SK-N-SH (cell line): ENCODE measurements at regions not wholly inside any gene's neighbourhood (a gene's known extent, or its start where the extent isn't known, plus 50 kb on each side); places are given as distances from the start of the nearest gene placed in this dataset.

Experiments used
- CTCF ChIA-PET: fragments of 300-600, 350-600 bp; formaldehyde crosslinking; extraction: SDS; loops from one replicate; lab custom pipeline; 2021; lab: Yijun Ruan, JAX
- POLR2A ChIA-PET: fragments of 350-600 bp; sonication (Branson Sonifier 250); formaldehyde crosslinking; extraction: SDS; loops from one replicate; lab custom pipeline; 2020; ENCODE audit warnings: antibody characterized with exemption, inconsistent platforms; lab: Yijun Ruan, JAX
- DNase-seq: peaks from one replicate; pipeline ENCODE4 v3.0.0; 2012
- H2AFZ ChIP-seq: fragments of 200-600 bp; sonication (generic); 2 replicates; pipeline ENCODE4 v1.8.1; 2016; ENCODE audit warnings: antibody characterized with exemption, mild to moderate bottlenecking, low read depth
- H3F3A ChIP-seq: fragments of 200-600 bp; sonication (generic); replicated peaks from 2 replicates; pipeline ENCODE3; 2016; ENCODE audit warnings: antibody characterized with exemption, mild to moderate bottlenecking; ENCODE audit not compliant: insufficient read depth
- H3K27ac ChIP-seq, 2 experiments: fragments of 200-500 bp in 1 of 2; fragments of 200-600 bp in 1 of 2; sonication (Bioruptor generic) in 1 of 2; sonication (generic), shearing (Covaris generic) in 1 of 2; 2 replicates each; pipeline versions ENCODE4 v1.5.1 to v1.6.1; 2014 to 2016; ENCODE audit warnings: low read depth in 2 of 2, inconsistent platforms in 1 of 2, low read length in 1 of 2, mild to moderate bottlenecking in 1 of 2, mixed read lengths in 1 of 2
- H3K27me3 ChIP-seq: fragments of 200-600 bp; sonication (generic), shearing (Covaris generic); 2 replicates; pipeline ENCODE4 v1.6.1; 2016; ENCODE audit warnings: mixed run types; ENCODE audit not compliant: insufficient read depth
- H3K36me3 ChIP-seq, 2 experiments: fragments of 200-500 bp in 1 of 2; fragments of 200-600 bp in 1 of 2; sonication (Bioruptor generic) in 1 of 2; sonication (generic) in 1 of 2; replicated peaks in 1 of 2; 2 replicates each; pipeline versions ENCODE3 to v1.5.1; 2014 to 2016; ENCODE audit warnings: low read length in 1 of 2, mild to moderate bottlenecking in 1 of 2; ENCODE audit not compliant: insufficient read depth in 2 of 2, control insufficient read depth in 1 of 2
- H3K4me1 ChIP-seq, 2 experiments: fragments of 200-500 bp in 1 of 2; fragments of 200-600 bp in 1 of 2; sonication (Bioruptor generic) in 1 of 2; sonication (generic), shearing (Covaris generic) in 1 of 2; 2 replicates each; pipeline versions ENCODE4 v1.5.1 to v1.6.1; 2014 to 2016; ENCODE audit warnings: low read depth in 1 of 2, low read length in 1 of 2, mixed run types in 1 of 2; ENCODE audit not compliant: insufficient read depth in 2 of 2, control insufficient read depth in 1 of 2
- H3K4me2 ChIP-seq: fragments of 200-600 bp; sonication (generic), shearing (Covaris generic); 2 replicates; pipeline ENCODE4 v1.6.1; 2017; ENCODE audit warnings: mixed run types
- H3K4me3 ChIP-seq, 2 experiments: fragments of 200-500 bp in 1 of 2; fragments of 200-600 bp in 1 of 2; sonication (Bioruptor generic) in 1 of 2; sonication (generic), shearing (Covaris generic) in 1 of 2; 2 replicates each; pipeline versions ENCODE4 v1.5.1 to v1.8.1; 2014 to 2016; ENCODE audit warnings: low read depth in 2 of 2, inconsistent platforms in 1 of 2, low read length in 1 of 2, mild to moderate bottlenecking in 1 of 2, mixed read lengths in 1 of 2, moderate library complexity in 1 of 2
- H3K79me2 ChIP-seq: fragments of 200-600 bp; sonication (generic); 2 replicates; pipeline ENCODE4 v1.8.1; 2017; ENCODE audit warnings: mild to moderate bottlenecking; ENCODE audit not compliant: insufficient read depth
- H3K9ac ChIP-seq: fragments of 200-600 bp; sonication (generic); 2 replicates; pipeline ENCODE4 v1.6.1; 2017; ENCODE audit warnings: mixed run types
- H3K9me2 ChIP-seq: fragments of 200-600 bp; sonication (generic); 2 replicates; pipeline ENCODE4 v1.6.1; 2017; ENCODE audit warnings: mixed run types
- H3K9me3 ChIP-seq: fragments of 200-600 bp; sonication (generic); 2 replicates; pipeline ENCODE4 v1.6.1; 2017; ENCODE audit warnings: mixed run types, mild to moderate bottlenecking, moderate library complexity
- H4K20me1 ChIP-seq: fragments of 200-600 bp; sonication (generic); 2 replicates; pipeline ENCODE4 v1.6.1; 2017; ENCODE audit warnings: mild to moderate bottlenecking, mixed run types; ENCODE audit not compliant: insufficient read depth
- ELF1 ChIP-seq: IDR thresholded peaks from 2 replicates; pipeline ENCODE4 v1.4.0; 2012
- EZH2phosphoT487 ChIP-seq: fragments of 200-600 bp; sonication (generic); IDR thresholded peaks from 2 replicates; pipeline ENCODE4 v1.6.1; 2017; ENCODE audit warnings: low read depth, mixed run types, mild to moderate bottlenecking, antibody characterized with exemption, moderate library complexity, borderline replicate concordance
- GABPA ChIP-seq: IDR thresholded peaks from 2 replicates; pipeline ENCODE4 v1.4.0; 2012; ENCODE audit warnings: low read depth, mild to moderate bottlenecking
- GATA2 ChIP-seq: sonication (generic); formaldehyde crosslinking; IDR thresholded peaks from 2 replicates; pipeline ENCODE4 v1.5.0; 2020; ENCODE audit warnings: mild to moderate bottlenecking, missing genetic modification reagents
- NRF1 ChIP-seq: IDR thresholded peaks from 2 replicates; pipeline ENCODE4 v1.6.1; 2012; ENCODE audit warnings: low read depth, mild to moderate bottlenecking, low read length
- SIN3A ChIP-seq: IDR thresholded peaks from 2 replicates; pipeline ENCODE4 v1.6.1; 2012; ENCODE audit warnings: low read depth, mild to moderate bottlenecking, low read length, moderate library complexity, borderline replicate concordance
- TAF1 ChIP-seq: IDR thresholded peaks from 2 replicates; pipeline ENCODE4 v1.6.1; 2012; ENCODE audit warnings: low read depth, mild to moderate bottlenecking, low read length, moderate library complexity, borderline replicate concordance
- TCF12 ChIP-seq: IDR thresholded peaks from 2 replicates; pipeline ENCODE4 v1.4.0; 2012
- WGBS: methylation state at CpG from one replicate; pipeline ENCODE4 v1.1.6; 2017; ENCODE audit warnings: low lambda C conversion rate; 5-methylcytosine and 5-hydroxymethylcytosine counted together
- TF ChIP-seq, protein P1 (sequence below): fragments of 200-600 bp; sonication (generic); IDR thresholded peaks from 2 replicates; pipeline ENCODE4 v1.6.1; 2017; ENCODE audit warnings: antibody characterized with exemption, mild to moderate bottlenecking, moderate library complexity
- TF ChIP-seq, protein P2 (sequence below): IDR thresholded peaks from 2 replicates; pipeline ENCODE4; 2012

DNA sequence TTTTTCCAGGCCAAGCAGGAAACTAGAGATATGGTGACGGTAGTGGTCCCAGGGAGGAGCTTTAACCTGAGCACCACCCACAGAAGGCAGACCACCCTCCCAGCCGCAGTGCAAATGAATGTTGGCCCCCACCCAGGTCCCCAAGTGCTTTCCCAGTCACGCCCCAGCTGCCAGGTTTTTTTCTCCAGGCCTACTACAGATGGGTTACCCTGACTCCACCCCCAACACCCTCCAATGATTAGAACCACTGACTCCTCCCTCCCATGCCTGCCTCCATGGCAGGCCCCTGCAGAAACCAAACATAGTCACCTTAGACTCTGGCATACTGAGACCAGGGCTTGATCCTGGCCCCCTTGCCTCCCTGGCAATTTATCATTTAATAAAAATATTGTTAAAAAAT is 58.7 kb upstream of the CHST1 start (continued):
- TF ChIP-seq SIN3A (no peak), NRF1 (no peak), TCF12 (no peak), TAF1 (no peak)
- TF ChIP-seq, protein P1, sequence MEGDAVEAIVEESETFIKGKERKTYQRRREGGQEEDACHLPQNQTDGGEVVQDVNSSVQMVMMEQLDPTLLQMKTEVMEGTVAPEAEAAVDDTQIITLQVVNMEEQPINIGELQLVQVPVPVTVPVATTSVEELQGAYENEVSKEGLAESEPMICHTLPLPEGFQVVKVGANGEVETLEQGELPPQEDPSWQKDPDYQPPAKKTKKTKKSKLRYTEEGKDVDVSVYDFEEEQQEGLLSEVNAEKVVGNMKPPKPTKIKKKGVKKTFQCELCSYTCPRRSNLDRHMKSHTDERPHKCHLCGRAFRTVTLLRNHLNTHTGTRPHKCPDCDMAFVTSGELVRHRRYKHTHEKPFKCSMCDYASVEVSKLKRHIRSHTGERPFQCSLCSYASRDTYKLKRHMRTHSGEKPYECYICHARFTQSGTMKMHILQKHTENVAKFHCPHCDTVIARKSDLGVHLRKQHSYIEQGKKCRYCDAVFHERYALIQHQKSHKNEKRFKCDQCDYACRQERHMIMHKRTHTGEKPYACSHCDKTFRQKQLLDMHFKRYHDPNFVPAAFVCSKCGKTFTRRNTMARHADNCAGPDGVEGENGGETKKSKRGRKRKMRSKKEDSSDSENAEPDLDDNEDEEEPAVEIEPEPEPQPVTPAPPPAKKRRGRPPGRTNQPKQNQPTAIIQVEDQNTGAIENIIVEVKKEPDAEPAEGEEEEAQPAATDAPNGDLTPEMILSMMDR, result no peak

DNA sequence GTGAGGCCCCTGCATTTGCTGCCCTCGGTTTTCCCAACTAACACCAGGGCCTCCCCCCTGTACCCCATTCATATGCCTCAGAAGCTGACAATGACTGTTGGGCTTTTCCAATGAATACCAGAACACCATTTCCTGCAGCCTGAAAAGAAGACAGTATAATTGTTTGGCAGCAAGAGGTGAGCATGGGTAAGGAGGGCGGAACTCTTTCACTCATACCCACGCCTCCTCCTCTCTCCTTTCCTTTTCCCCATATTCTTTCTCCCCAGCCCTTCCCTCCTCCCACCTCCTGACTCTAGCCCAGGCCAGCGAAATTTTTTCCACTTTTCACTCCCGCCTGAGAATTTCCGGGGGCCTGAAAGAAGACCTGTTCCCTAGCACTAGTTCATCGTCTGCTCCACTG is 58.0 kb upstream of the CHST1 start:
- no peak overlapping the region for H3K4me3 ChIP-seq
- WGBS, result 64% methylated on average over 7 of the region's 7 CpGs
- H3K4me1 ChIP-seq, result no peaks in the 10 kb centered on the region
- POLR2A ChIA-PET, result no interaction called here
- H3K9me3 ChIP-seq, result no peaks in the 10 kb centered on the region
- CTCF ChIA-PET, result interaction anchor here (3.4 kb wide), 1 partner anchor 48 kb away, joined by 14 read pairs; no protein-coding TSS in a partner anchor
- H3K27ac ChIP-seq, result no peak overlapping the region
- H2AFZ ChIP-seq, result no peak overlapping the region
- no peaks in the 10 kb centered on the region for H3K79me2 ChIP-seq
- no peaks in the 10 kb centered on the region for H3F3A ChIP-seq
- no peak overlapping the region for H3K4me2 ChIP-seq
- no peaks in the 10 kb centered on the region for H3K36me3 ChIP-seq
- TF ChIP-seq ELF1 (no peak), EZH2phosphoT487 (no peak), GATA2 (no peak)
- H3K27me3 ChIP-seq, result no peaks in the 10 kb centered on the region; the same call in 1 of the 2 replicates
- H3K9ac ChIP-seq, result no peak overlapping the region
- H4K20me1 ChIP-seq, result no peaks in the 10 kb centered on the region
- H3K9me2 ChIP-seq, result no peaks in the 10 kb centered on the region
- DNase-seq, result no peak

DNA sequence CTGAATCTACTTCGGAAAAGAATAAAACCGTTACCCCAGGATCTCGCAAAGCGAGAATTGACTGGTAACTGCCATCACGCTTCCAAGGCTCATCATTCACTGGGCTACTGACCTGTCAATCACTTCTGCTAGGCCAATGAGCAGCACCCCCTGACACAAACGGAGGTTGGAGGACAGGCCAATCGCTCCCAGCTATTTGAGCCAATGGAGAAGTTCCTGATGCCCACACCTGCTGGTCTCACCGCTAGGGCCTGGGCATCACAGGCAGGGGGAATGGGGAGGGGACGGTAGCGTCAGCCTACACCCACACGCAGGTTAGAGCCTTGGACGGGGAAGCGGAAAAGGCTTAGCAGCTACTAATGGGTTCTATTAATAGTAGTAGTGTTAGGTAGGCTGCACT is 56.7 kb upstream of the CHST1 start:
- no peak overlapping the region for H3K9ac ChIP-seq
- H4K20me1 ChIP-seq, result no peaks in the 10 kb centered on the region
- H2AFZ ChIP-seq, result no peak overlapping the region
- H3K79me2 ChIP-seq, result no peaks in the 10 kb centered on the region
- ChIA-PET CTCF (interaction anchor here (1.4 to 3.4 kb wide), 2 partner anchors 49 to 351 kb away, joined by 6 to 14 read pairs; no protein-coding TSS in a partner anchor), POLR2A (no interaction called here)
- no peak for DNase-seq
- no peak overlapping the region for H3K27ac ChIP-seq
- TF ChIP-seq GABPA, result no peak
- TF ChIP-seq, protein P2, sequence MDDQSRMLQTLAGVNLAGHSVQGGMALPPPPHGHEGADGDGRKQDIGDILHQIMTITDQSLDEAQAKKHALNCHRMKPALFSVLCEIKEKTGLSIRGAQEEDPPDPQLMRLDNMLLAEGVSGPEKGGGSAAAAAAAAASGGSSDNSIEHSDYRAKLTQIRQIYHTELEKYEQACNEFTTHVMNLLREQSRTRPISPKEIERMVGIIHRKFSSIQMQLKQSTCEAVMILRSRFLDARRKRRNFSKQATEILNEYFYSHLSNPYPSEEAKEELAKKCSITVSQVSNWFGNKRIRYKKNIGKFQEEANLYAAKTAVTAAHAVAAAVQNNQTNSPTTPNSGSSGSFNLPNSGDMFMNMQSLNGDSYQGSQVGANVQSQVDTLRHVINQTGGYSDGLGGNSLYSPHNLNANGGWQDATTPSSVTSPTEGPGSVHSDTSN, result peak; percentile 45
- WGBS, result 71% methylated on average over 10 of the region's 13 CpGs
- H3K36me3 ChIP-seq, result no peaks in the 10 kb centered on the region
- H3K4me2 ChIP-seq, result no peak overlapping the region
- no peaks in the 10 kb centered on the region for H3K9me3 ChIP-seq
- H3K9me2 ChIP-seq, result no peaks in the 10 kb centered on the region
- no peaks in the 10 kb centered on the region for H3F3A ChIP-seq
- no peaks in the 10 kb centered on the region; the same call in 1 of the 2 replicates for H3K27me3 ChIP-seq
- H3K4me1 ChIP-seq, result no peaks in the 10 kb centered on the region
- no peak overlapping the region for H3K4me3 ChIP-seq
